K562 (cell line): ENCODE measurements at regions not wholly inside any gene's neighbourhood (a gene's known extent, or its start where the extent isn't known, plus 50 kb on each side); places are given as distances from the start of the nearest gene placed in this dataset.

ENCODE experiments used
- ATAC-seq: fragments of 200-7000 bp; cut with Tn5 transposase; 3 replicates; pipeline ENCODE4 v1.9.1; 2020; ENCODE audit warnings: moderate library complexity
- BruUV-seq: library from RNA; stranded (reverse); fragments of 400-500 nt; replicated peaks from 2 replicates; lab custom pipeline; 2021; lab: Mats Ljungman, UMichigan
- CTCF ChIA-PET: fragments of 300-600 bp; formaldehyde crosslinking; extraction: SDS; loops from one replicate; lab custom pipeline; 2021; ENCODE audit warnings: low intra/inter-chr PET ratio; lab: Yijun Ruan, JAX
- POLR2A ChIA-PET: fragments of 300-600, 350-650 bp; sonication (Branson Sonifier 250); formaldehyde crosslinking; extraction: SDS; loops from one replicate; lab custom pipeline; 2021; ENCODE audit warnings: antibody characterized with exemption, inconsistent platforms; lab: Yijun Ruan, JAX
- DNase-seq, 4 experiments: peaks; one replicate each; pipeline versions ENCODE4 v3.0.0 to v3.0.0-alpha.2; 2011 to 2018; ENCODE audit warnings: low spot score in 3 of 4, mixed read lengths in 3 of 4; ENCODE audit errors: extremely low read depth in 1 of 4
- FAIRE-seq: peaks from 2 replicates; lab custom pipeline; 2011; peaks lifted over from hg19 to GRCh38; lab: Jason Lieb, UNC
- H2AFZ ChIP-seq: 2 replicates; pipeline ENCODE4 v1.6.0; 2011; ENCODE audit warnings: low read depth, low read length, control low read depth, inconsistent platforms
- H3K27ac ChIP-seq: fragments of 200-600 bp; 3 replicates; pipeline ENCODE4 v1.8.0; 2011; ENCODE audit warnings: low read depth, mild to moderate bottlenecking, control low read depth, inconsistent platforms, low read length, moderate library complexity, mixed read lengths; ENCODE audit errors: extremely low read depth
- H3K27me3 ChIP-seq, 2 experiments: fragments of 300-600 bp in 1 of 2; 2 replicates in 1 of 2; 3 replicates in 1 of 2; pipeline versions ENCODE4 v1.6.0 to v1.8.0; 2011; ENCODE audit warnings: inconsistent platforms in 2 of 2, low read length in 2 of 2, mild to moderate bottlenecking in 1 of 2, mixed read lengths in 1 of 2, moderate library complexity in 1 of 2; ENCODE audit not compliant: control insufficient read depth in 2 of 2, insufficient read depth in 2 of 2
- H3K36me3 ChIP-seq: fragments of 300-600 bp; 3 replicates; pipeline ENCODE4 v1.8.0; 2011; ENCODE audit warnings: mild to moderate bottlenecking, low read length, inconsistent platforms; ENCODE audit not compliant: control insufficient read depth, insufficient read depth
- H3K4me1 ChIP-seq, 2 experiments: fragments of 200-600 bp in 1 of 2; replicated peaks in 1 of 2; 2 replicates in 1 of 2; 3 replicates in 1 of 2; pipeline versions ENCODE4 v1.5.1 to v1.8.0; 2011; ENCODE audit warnings: inconsistent platforms in 2 of 2, low read length in 2 of 2, mild to moderate bottlenecking in 1 of 2, mixed read lengths in 1 of 2, moderate library complexity in 1 of 2; ENCODE audit not compliant: control insufficient read depth in 2 of 2, insufficient read depth in 2 of 2
- H3K4me2 ChIP-seq: 2 replicates; pipeline ENCODE4 v1.6.1; 2011; ENCODE audit warnings: low read length, control low read depth, inconsistent platforms, mixed read lengths; ENCODE audit not compliant: insufficient read depth
- H3K4me3 ChIP-seq: fragments of 200-600 bp; sonication (generic), shearing (Covaris generic); 2 replicates; pipeline ENCODE4 v1.5.1; 2016; ENCODE audit warnings: control low read depth, inconsistent platforms
- H3K79me2 ChIP-seq: fragments of 200-600 bp; 3 replicates; pipeline ENCODE4 v1.8.0; 2011; ENCODE audit warnings: low read length, inconsistent platforms; ENCODE audit not compliant: control insufficient read depth, insufficient read depth
- H3K9ac ChIP-seq, 2 experiments: 2 replicates each; pipeline versions ENCODE4 v1.6.0 to v1.6.1; 2011; ENCODE audit warnings: low read depth in 2 of 2, low read length in 2 of 2, control low read depth in 1 of 2, inconsistent platforms in 1 of 2, mild to moderate bottlenecking in 1 of 2, mixed read lengths in 1 of 2; ENCODE audit not compliant: insufficient read depth in 1 of 2
- H3K9me1 ChIP-seq: one replicate; pipeline ENCODE4 v1.6.0; 2011; ENCODE audit warnings: inconsistent platforms, mild to moderate bottlenecking, low read length, moderate library complexity; ENCODE audit not compliant: control insufficient read depth, insufficient read depth
- H3K9me3 ChIP-seq: replicated peaks from 2 replicates; pipeline ENCODE4 v1.5.1; 2011; ENCODE audit warnings: low read depth, low read length, inconsistent platforms; ENCODE audit not compliant: control insufficient read depth, insufficient read depth
- H4K20me1 ChIP-seq: replicated peaks from 2 replicates; pipeline ENCODE4 v1.6.1; 2011; ENCODE audit warnings: low read length, inconsistent platforms, mixed read lengths; ENCODE audit not compliant: control insufficient read depth, insufficient read depth
- AFF4 ChIP-seq: sonication (generic); formaldehyde crosslinking; IDR thresholded peaks from 2 replicates; pipeline ENCODE4 v1.8.0; 2023; ENCODE audit warnings: mild to moderate bottlenecking, missing genetic modification reagents
- BCL6 ChIP-seq: fragments of 250-450 bp; sonication (Bioruptor Pico); IDR thresholded peaks from 2 replicates; pipeline ENCODE4 v1.4.0; 2020
- CBX1 ChIP-seq: sonication (generic); IDR thresholded peaks from 2 replicates; pipeline ENCODE4 v1.6.1; 2016; ENCODE audit warnings: antibody characterized with exemption, low read depth, mild to moderate bottlenecking
- E2F5 ChIP-seq: sonication (generic); formaldehyde crosslinking; IDR thresholded peaks from 2 replicates; pipeline ENCODE4 v1.8.0; 2022; ENCODE audit warnings: mild to moderate bottlenecking, missing genetic modification reagents
- FOXJ3 ChIP-seq: sonication (generic); formaldehyde crosslinking; IDR thresholded peaks from 2 replicates; pipeline ENCODE4 v1.4.0; 2020; ENCODE audit warnings: mild to moderate bottlenecking, missing genetic modification reagents
- HMG20B ChIP-seq: fragments of 250-450 bp; sonication (Bioruptor Pico); IDR thresholded peaks from 2 replicates; pipeline ENCODE4 v1.5.0; 2021; ENCODE audit warnings: mild to moderate bottlenecking
- ILK ChIP-seq: fragments of 450-650 bp; IDR thresholded peaks from 2 replicates; pipeline ENCODE4 v1.6.1; 2016; ENCODE audit warnings: missing genetic modification characterization, low read depth, mild to moderate bottlenecking, missing compliant biosample characterization, moderate library complexity, borderline replicate concordance
- KAT8 ChIP-seq: fragments of 450-650 bp; IDR thresholded peaks from 2 replicates; pipeline ENCODE4 v1.6.1; 2016; ENCODE audit warnings: low read depth, mild to moderate bottlenecking
- KDM2B ChIP-seq: fragments of 250-450 bp; sonication (Bioruptor Pico); IDR thresholded peaks from 2 replicates; pipeline ENCODE4 v1.8.0; 2021; ENCODE audit warnings: mild to moderate bottlenecking, moderate library complexity
- POLR2G ChIP-seq: fragments of 200-400 bp; formaldehyde crosslinking; IDR thresholded peaks from 2 replicates; pipeline ENCODE4 v1.6.1; 2017; ENCODE audit warnings: low read depth, mild to moderate bottlenecking, antibody characterized with exemption, low read length, moderate library complexity
- RFX5 ChIP-seq: IDR thresholded peaks from 2 replicates; pipeline ENCODE4 v1.6.1; 2011; ENCODE audit warnings: low read depth, mild to moderate bottlenecking, improper control_type of control experiment, low read length
- TBP ChIP-seq: optimal IDR thresholded peaks from 2 replicates; pipeline ENCODE3; 2011; ENCODE audit warnings: low read depth, low read length, improper control_type of control experiment
- TRIM24 ChIP-seq, 2 experiments: fragments of 450-650 bp; IDR thresholded peaks; 2 replicates each; pipeline ENCODE4 v1.6.1; 2016
- in situ Hi-C: fragments of 300-500 bp; cut with MboI; formaldehyde crosslinking; loops from 4 replicates; pipeline ENCODE4 v1.15.0; 2018; ENCODE audit warnings: inconsistent platforms, mixed read lengths
- intact Hi-C: fragments of 100-400 bp; cut with micrococcal nuclease; formaldehyde crosslinking; loops from 2 replicates; pipeline ENCODE4 v1.14.2; 2022
- TF ChIP-seq, protein P1 (sequence below), 2 experiments: fragments of 450-650 bp in 1 of 2; sonication (generic) in 1 of 2; formaldehyde crosslinking in 1 of 2; IDR thresholded peaks in 1 of 2; conservative IDR thresholded peaks in 1 of 2; 2 replicates each; pipeline versions ENCODE4 v1.6.1 to v1.8.1; 2016 to 2023; ENCODE audit warnings: mild to moderate bottlenecking in 2 of 2, moderate library complexity in 2 of 2, inconsistent platforms in 1 of 2, missing genetic modification reagents in 1 of 2
- TF ChIP-seq, protein P2 (sequence below): fragments of 250-450 bp; sonication (Bioruptor Pico); IDR thresholded peaks from 2 replicates; pipeline ENCODE4 v1.5.0; 2022; ENCODE audit warnings: mild to moderate bottlenecking

DNA sequence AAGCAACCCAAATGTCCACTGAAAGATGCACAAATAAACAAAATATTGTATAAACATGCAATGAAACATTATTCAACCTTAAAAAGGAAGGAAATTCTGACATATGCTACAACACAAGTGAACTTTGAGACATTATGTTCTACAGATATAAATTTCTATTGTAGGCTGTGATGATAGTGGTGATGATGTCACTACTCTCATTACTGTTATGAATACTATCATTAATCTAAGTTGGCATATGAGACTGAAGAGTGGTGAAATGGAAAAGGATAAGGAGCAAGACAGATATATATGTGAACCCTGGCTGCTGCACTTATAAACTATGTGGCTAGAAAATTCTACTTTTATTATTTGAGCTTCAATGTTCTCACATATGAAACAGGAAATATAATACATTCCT, 360.2 kb downstream of the TFAP2A start (continued):
- no peak for TF ChIP-seq E2F5 (CRISPR knock-in tag)
- TF ChIP-seq, protein P1, sequence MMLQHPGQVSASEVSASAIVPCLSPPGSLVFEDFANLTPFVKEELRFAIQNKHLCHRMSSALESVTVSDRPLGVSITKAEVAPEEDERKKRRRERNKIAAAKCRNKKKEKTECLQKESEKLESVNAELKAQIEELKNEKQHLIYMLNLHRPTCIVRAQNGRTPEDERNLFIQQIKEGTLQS (IDR thresholded peaks at IDR 0.05), result peak; percentile 16; the same call in 1 of the 2 replicates
- TF ChIP-seq, protein P1 (CRISPR knock-in tag; conservative IDR thresholded peaks at IDR 0.05), result no peak
- TF ChIP-seq AFF4 (CRISPR knock-in tag), result no peak
- TF ChIP-seq BCL6, result no peak

- H4K20me1 ChIP-seq, result no peaks in the 10 kb centered on the region
- H3K27ac ChIP-seq, result no peak overlapping the region
- H2AFZ ChIP-seq, result no peak overlapping the region
- DNase-seq, result no peak
- H3K4me3 ChIP-seq, result no peak overlapping the region
- CTCF ChIA-PET, result no interaction called here
- no TSS peak for BruUV-seq
- no peak overlapping the region for H3K9ac ChIP-seq
- no peak overlapping the region for H3K4me2 ChIP-seq
- no peaks in the 10 kb centered on the region for H3K4me1 ChIP-seq
- intact Hi-C loops (no loop called here), in situ Hi-C loops (no loop called here)
- no peak for FAIRE-seq
- no peak for ATAC-seq
- H3K27me3 ChIP-seq, result no peaks in the 10 kb centered on the region
- H3K79me2 ChIP-seq, result no peaks in the 10 kb centered on the region
- no peaks in the 10 kb centered on the region for H3K36me3 ChIP-seq
- POLR2A ChIA-PET, result no interaction called here
- no peaks in the 10 kb centered on the region for H3K9me1 ChIP-seq
- H3K9me3 ChIP-seq, result no peaks in the 10 kb centered on the region
- no peak for TF ChIP-seq RFX5
- no peak for TF ChIP-seq KDM2B (CRISPR knock-in tag)
- no peak for TF ChIP-seq ILK (tag)
- no peak for TF ChIP-seq FOXJ3 (CRISPR knock-in tag)
- no peak for TF ChIP-seq HMG20B
- TF ChIP-seq, protein P2, sequence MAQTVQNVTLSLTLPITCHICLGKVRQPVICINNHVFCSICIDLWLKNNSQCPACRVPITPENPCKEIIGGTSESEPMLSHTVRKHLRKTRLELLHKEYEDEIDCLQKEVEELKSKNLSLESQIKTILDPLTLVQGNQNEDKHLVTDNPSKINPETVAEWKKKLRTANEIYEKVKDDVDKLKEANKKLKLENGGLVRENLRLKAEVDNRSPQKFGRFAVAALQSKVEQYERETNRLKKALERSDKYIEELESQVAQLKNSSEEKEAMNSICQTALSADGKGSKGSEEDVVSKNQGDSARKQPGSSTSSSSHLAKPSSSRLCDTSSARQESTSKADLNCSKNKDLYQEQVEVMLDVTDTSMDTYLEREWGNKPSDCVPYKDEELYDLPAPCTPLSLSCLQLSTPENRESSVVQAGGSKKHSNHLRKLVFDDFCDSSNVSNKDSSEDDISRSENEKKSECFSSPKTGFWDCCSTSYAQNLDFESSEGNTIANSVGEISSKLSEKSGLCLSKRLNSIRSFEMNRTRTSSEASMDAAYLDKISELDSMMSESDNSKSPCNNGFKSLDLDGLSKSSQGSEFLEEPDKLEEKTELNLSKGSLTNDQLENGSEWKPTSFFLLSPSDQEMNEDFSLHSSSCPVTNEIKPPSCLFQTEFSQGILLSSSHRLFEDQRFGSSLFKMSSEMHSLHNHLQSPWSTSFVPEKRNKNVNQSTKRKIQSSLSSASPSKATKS (CRISPR knock-in tag), result no peak
- TF ChIP-seq TBP, result no peak
- no peak for TF ChIP-seq CBX1
- TF ChIP-seq TRIM24 (IDR thresholded peaks at IDR 0.05), result no peak
- TF ChIP-seq POLR2G, result no peak
- no peak for TF ChIP-seq KAT8
Measured at GRCh38 chr6:10051283-10051682, 363.6 kb downstream of the TFAP2A start.
